NCI-H526 (cell line): ENCODE measurements at regions not wholly inside any gene's neighbourhood (a gene's known extent, or its start where the extent isn't known, plus 50 kb on each side); places are given as distances from the start of the nearest gene placed in this dataset.

ENCODE experiments used
- DNase-seq, 2 experiments: peaks; one replicate each; lab custom pipeline; 2025; lab: John Stamatoyannopoulos, UW

- no peak for DNase-seq
Observed at GRCh38 chr5:4192111-4192510, 596.5 kb downstream of the IRX1 start.

- DNase-seq, result no peak
Observed at GRCh38 chr5:4196744-4197143, 601.1 kb downstream of the IRX1 start.

GRCh38 chr5:4197151-4197550, 601.5 kb downstream of the IRX1 start:
- no peak for DNase-seq

GRCh38 chr5:4198461-4198860, 602.8 kb downstream of the IRX1 start:
- no peak for DNase-seq

- DNase-seq, result peak in 1 of 2 experiments; percentile 26
Observed at GRCh38 chr5:4199049-4199841, 603.6 kb downstream of the IRX1 start.

GRCh38 chr5:4203146-4203545, 607.5 kb downstream of the IRX1 start:
- no peak for DNase-seq

- DNase-seq, result no peak
Observed at GRCh38 chr5:4204276-4205141, 608.9 kb downstream of the IRX1 start.

GRCh38 chr5:4205398-4205797, 609.8 kb downstream of the IRX1 start:
- no peak for DNase-seq

GRCh38 chr5:4206127-4206526, 610.5 kb downstream of the IRX1 start:
- no peak for DNase-seq

- no peak for DNase-seq
Observed at GRCh38 chr5:4207486-4207885, 611.9 kb downstream of the IRX1 start.

- no peak for DNase-seq
Observed at GRCh38 chr5:4208537-4208936, 612.9 kb downstream of the IRX1 start.

- no peak for DNase-seq
Observed at GRCh38 chr5:4208996-4209395, 613.4 kb downstream of the IRX1 start.

- no peak for DNase-seq
Observed at GRCh38 chr5:4212071-4212739, 616.6 kb downstream of the IRX1 start.

- no peak for DNase-seq
Observed at GRCh38 chr5:4212981-4213819, 617.6 kb downstream of the IRX1 start.

- no peak for DNase-seq
Observed at GRCh38 chr5:4215143-4215542, 619.5 kb downstream of the IRX1 start.

- DNase-seq, result no peak
Observed at GRCh38 chr5:4216142-4216541, 620.5 kb downstream of the IRX1 start.

GRCh38 chr5:4220016-4220415, 624.4 kb downstream of the IRX1 start:
- DNase-seq, result no peak

- no peak for DNase-seq
Observed at GRCh38 chr5:4221048-4221447, 625.4 kb downstream of the IRX1 start.

- DNase-seq, result no peak
Observed at GRCh38 chr5:4222147-4222546, 626.5 kb downstream of the IRX1 start.

GRCh38 chr5:4222821-4223220, 627.2 kb downstream of the IRX1 start:
- no peak for DNase-seq

- DNase-seq, result no peak
Observed at GRCh38 chr5:4225741-4226140, 630.1 kb downstream of the IRX1 start.

- peak in 1 of 2 experiments; percentile 13 for DNase-seq
Observed at GRCh38 chr5:4226565-4226964, 630.9 kb downstream of the IRX1 start.
